Keratinocyte (primary cell): ENCODE measurements at regions not wholly inside any gene's neighbourhood (a gene's known extent, or its start where the extent isn't known, plus 50 kb on each side); places are given as distances from the start of the nearest gene placed in this dataset.

Experiments used
- DNase-seq: peaks from one replicate; pipeline ENCODE4 v3.0.0-alpha.2; 2011; ENCODE audit warnings: low read depth, missing footprints, low spot score
- FAIRE-seq: peaks from 2 replicates; lab custom pipeline; 2011; peaks lifted over from hg19 to GRCh38; lab: Jason Lieb, UNC
- H2AFZ ChIP-seq: 2 replicates; pipeline ENCODE4 v1.6.0; 2012; ENCODE audit warnings: low read length, control low read depth, inconsistent platforms; ENCODE audit not compliant: control insufficient read depth
- H3K27ac ChIP-seq: 2 replicates; pipeline ENCODE4 v1.5.1; 2011; ENCODE audit warnings: low read length; ENCODE audit not compliant: control insufficient read depth, insufficient read depth
- H3K27me3 ChIP-seq: 3 replicates; pipeline ENCODE4 v1.6.0; 2011; ENCODE audit warnings: low read length; ENCODE audit not compliant: control insufficient read depth, insufficient read depth; ENCODE audit errors: extremely low read depth
- H3K36me3 ChIP-seq, 2 experiments: 2 replicates in 1 of 2; 3 replicates in 1 of 2; pipeline ENCODE4 v1.5.1; 2011; ENCODE audit warnings: low read length in 2 of 2, mild to moderate bottlenecking in 1 of 2; ENCODE audit not compliant: control insufficient read depth in 2 of 2, insufficient read depth in 2 of 2; ENCODE audit errors: extremely low read depth in 1 of 2
- H3K4me1 ChIP-seq: 3 replicates; pipeline ENCODE4 v1.5.1; 2011; ENCODE audit warnings: low read length; ENCODE audit not compliant: control insufficient read depth, insufficient read depth; ENCODE audit errors: extremely low read depth
- H3K4me2 ChIP-seq: 3 replicates; pipeline ENCODE4 v1.6.0; 2011; ENCODE audit warnings: low read depth, low read length; ENCODE audit not compliant: control insufficient read depth, insufficient read depth; ENCODE audit errors: extremely low read depth
- H3K4me3 ChIP-seq, 3 experiments: fragments of 200-600 bp in 1 of 3; sonication (generic) in 1 of 3; 2 replicates in 2 of 3; 3 replicates in 1 of 3; pipeline ENCODE4 v1.5.1; 2011 to 2016; ENCODE audit warnings: low read length in 3 of 3, mild to moderate bottlenecking in 3 of 3, control low read depth in 2 of 3, inconsistent platforms in 1 of 3, low read depth in 1 of 3, mixed read lengths in 1 of 3, mixed run types in 1 of 3, moderate library complexity in 1 of 3; ENCODE audit not compliant: control insufficient read depth in 2 of 3, insufficient read depth in 2 of 3; ENCODE audit errors: extremely low read depth in 1 of 3
- H3K79me2 ChIP-seq: 2 replicates; pipeline ENCODE4 v1.6.0; 2012; ENCODE audit warnings: low read length; ENCODE audit not compliant: control insufficient read depth, insufficient read depth
- H3K9ac ChIP-seq: 3 replicates; pipeline ENCODE4 v1.6.0; 2011; ENCODE audit warnings: low read length; ENCODE audit not compliant: control insufficient read depth, insufficient read depth; ENCODE audit errors: extremely low read depth
- H3K9me1 ChIP-seq: 3 replicates; pipeline ENCODE4 v1.6.0; 2011; ENCODE audit warnings: low read length; ENCODE audit not compliant: control insufficient read depth, insufficient read depth; ENCODE audit errors: extremely low read depth
- H3K9me3 ChIP-seq: 2 replicates; pipeline ENCODE4 v1.5.1; 2012; ENCODE audit warnings: low read depth, low read length; ENCODE audit not compliant: control insufficient read depth
- H4K20me1 ChIP-seq: 3 replicates; pipeline ENCODE4 v1.6.0; 2011; ENCODE audit warnings: low read length; ENCODE audit not compliant: control insufficient read depth, insufficient read depth; ENCODE audit errors: extremely low read depth
- EZH2 ChIP-seq: IDR thresholded peaks from one replicate; pipeline ENCODE4 v1.6.1; 2012; ENCODE audit warnings: inconsistent platforms, mild to moderate bottlenecking, low read length, moderate library complexity
- dilution Hi-C: fragments of 300-500 bp; cut with MboI; formaldehyde crosslinking; loops from one replicate; pipeline ENCODE4 v1.7.0; 2020; ENCODE audit warnings: low sequenced_read_pairs; ENCODE audit not compliant: extremely low pct_ligation_motif_present
- TF ChIP-seq, protein P1 (sequence below), 3 experiments: IDR thresholded peaks in 1 of 3; conservative IDR thresholded peaks in 1 of 3; optimal IDR thresholded peaks in 1 of 3; 2 replicates in 2 of 3; 3 replicates in 1 of 3; pipeline versions ENCODE3 to v1.5.1; 2011; ENCODE audit warnings: low read length in 3 of 3, mild to moderate bottlenecking in 3 of 3, moderate library complexity in 2 of 3, control low read depth in 1 of 3, inconsistent platforms in 1 of 3; ENCODE audit not compliant: insufficient read depth in 2 of 3; ENCODE audit errors: extremely low read depth in 1 of 3

DNA sequence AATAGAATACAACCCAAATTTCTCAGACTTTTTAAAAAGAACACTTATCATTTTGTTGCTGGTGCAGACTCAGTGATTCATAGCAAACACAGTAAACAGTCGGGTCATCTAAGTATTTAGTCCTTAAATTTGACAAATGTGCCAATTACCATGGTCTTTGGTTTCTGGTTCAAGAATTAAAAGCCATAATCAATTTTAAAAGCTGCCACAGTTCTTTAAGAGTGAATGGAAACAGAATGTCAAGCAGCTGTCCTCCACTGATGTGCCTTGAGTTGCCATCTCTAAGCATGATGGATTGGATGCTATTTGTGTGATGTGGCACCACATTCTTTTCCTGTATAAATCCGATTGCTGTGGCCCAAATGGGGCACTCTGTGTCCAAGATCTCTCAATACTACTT is 67.2 kb upstream of the MLIP start:
- no peak overlapping the region for H3K4me3 ChIP-seq
- TF ChIP-seq EZH2, result no peak
- TF ChIP-seq, protein P1, sequence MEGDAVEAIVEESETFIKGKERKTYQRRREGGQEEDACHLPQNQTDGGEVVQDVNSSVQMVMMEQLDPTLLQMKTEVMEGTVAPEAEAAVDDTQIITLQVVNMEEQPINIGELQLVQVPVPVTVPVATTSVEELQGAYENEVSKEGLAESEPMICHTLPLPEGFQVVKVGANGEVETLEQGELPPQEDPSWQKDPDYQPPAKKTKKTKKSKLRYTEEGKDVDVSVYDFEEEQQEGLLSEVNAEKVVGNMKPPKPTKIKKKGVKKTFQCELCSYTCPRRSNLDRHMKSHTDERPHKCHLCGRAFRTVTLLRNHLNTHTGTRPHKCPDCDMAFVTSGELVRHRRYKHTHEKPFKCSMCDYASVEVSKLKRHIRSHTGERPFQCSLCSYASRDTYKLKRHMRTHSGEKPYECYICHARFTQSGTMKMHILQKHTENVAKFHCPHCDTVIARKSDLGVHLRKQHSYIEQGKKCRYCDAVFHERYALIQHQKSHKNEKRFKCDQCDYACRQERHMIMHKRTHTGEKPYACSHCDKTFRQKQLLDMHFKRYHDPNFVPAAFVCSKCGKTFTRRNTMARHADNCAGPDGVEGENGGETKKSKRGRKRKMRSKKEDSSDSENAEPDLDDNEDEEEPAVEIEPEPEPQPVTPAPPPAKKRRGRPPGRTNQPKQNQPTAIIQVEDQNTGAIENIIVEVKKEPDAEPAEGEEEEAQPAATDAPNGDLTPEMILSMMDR (optimal IDR thresholded peaks at IDR 0.05 in 1 of 3, IDR thresholded peaks at IDR 0.05 in 1 of 3, conservative IDR thresholded peaks at IDR 0.05 in 1 of 3; ENCODE audit: extremely low read depth in 1 of 3, insufficient read depth in 2 of 3, low read length in 3 of 3), result no peak
- dilution Hi-C loops, result no loop called here
- H3K4me2 ChIP-seq, result no peak overlapping the region
- H3K4me1 ChIP-seq, result no peaks in the 10 kb centered on the region
- no peaks in the 10 kb centered on the region for H3K36me3 ChIP-seq
- H3K79me2 ChIP-seq, result no peaks in the 10 kb centered on the region
- H3K9me1 ChIP-seq, result no peaks in the 10 kb centered on the region
- DNase-seq (no peak), FAIRE-seq (no peak)
- no peak overlapping the region for H2AFZ ChIP-seq
- no peaks in the 10 kb centered on the region for H4K20me1 ChIP-seq
- H3K27ac ChIP-seq, result no peak overlapping the region
- no peaks in the 10 kb centered on the region for H3K27me3 ChIP-seq
- no peak overlapping the region for H3K9ac ChIP-seq
- no peaks in the 10 kb centered on the region for H3K9me3 ChIP-seq

DNA sequence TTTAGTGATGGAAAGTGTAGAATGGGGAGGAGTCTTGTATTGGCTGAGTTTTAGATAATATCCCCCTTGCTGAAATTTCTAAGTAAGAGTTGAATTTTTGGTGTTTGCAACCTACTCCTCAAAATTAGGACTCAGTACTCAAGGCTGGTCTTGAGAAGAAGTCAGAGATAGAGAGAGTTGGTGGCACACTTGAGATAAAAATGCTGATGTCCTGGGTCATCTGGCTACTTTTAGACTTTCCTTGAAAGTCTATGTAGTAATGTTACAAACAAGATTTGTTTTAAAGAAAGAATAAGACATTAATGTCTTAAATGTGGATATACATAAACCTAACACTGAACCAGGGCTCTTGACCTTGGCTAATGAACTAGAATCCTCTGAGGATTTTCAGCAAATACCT is 62.5 kb upstream of the MLIP start:
- no peak for DNase-seq
- dilution Hi-C loops, result no loop called here

More for the DNA sequence above, 62.5 kb upstream of the MLIP start:
- no peaks in the 10 kb centered on the region for H3K27me3 ChIP-seq
- no peaks in the 10 kb centered on the region for H3K9me3 ChIP-seq
- no peaks in the 10 kb centered on the region for H3K36me3 ChIP-seq
- no peaks in the 10 kb centered on the region for H4K20me1 ChIP-seq
- TF ChIP-seq, protein P1 (optimal IDR thresholded peaks at IDR 0.05 in 1 of 3, IDR thresholded peaks at IDR 0.05 in 1 of 3, conservative IDR thresholded peaks at IDR 0.05 in 1 of 3; ENCODE audit: extremely low read depth in 1 of 3, insufficient read depth in 2 of 3, low read length in 3 of 3), result no peak
- no peak for TF ChIP-seq EZH2
- no peaks in the 10 kb centered on the region for H3K9me1 ChIP-seq
- H3K4me1 ChIP-seq, result peaks cover 5% of the 10 kb centered on the region
- H2AFZ ChIP-seq, result no peak overlapping the region
- H3K27ac ChIP-seq, result no peak overlapping the region
- no peak for FAIRE-seq
- H3K4me2 ChIP-seq, result no peak overlapping the region
- H3K79me2 ChIP-seq, result no peaks in the 10 kb centered on the region
- H3K9ac ChIP-seq, result no peak overlapping the region
- H3K4me3 ChIP-seq, result no peak overlapping the region
